ENCODE measurements at regions not wholly inside any gene's neighbourhood (a gene's known extent, or its start where the extent isn't known, plus 50 kb on each side); places are given as distances from the start of the nearest gene placed in this dataset.

DNA sequence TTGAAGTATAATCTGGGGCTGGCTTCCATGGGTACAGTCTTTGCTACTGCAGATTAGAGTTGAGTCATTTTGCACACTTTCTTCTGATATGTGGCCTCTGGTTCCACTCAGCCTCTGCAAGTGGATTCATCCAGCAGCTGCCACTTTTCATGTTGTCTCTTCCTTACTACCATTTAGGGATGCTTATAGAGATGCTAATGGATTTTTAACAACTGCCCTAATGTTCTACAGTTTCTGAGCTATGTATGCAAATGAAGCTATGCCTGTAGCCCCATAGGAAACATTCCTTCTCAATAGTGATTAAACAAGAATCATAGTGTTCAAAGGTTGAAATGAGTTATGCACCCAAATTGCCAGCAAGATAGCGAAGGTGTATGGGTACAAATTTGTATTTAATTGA lies 456.0 kb upstream of the ITGA1 start:
- no peak for TF ChIP-seq CTCF (IDR thresholded peaks at IDR 0.05; ENCODE audit: insufficient read depth, low read depth, low read length)
- no peak for TF ChIP-seq EZH2 (IDR thresholded peaks at IDR 0.05; ENCODE audit: insufficient read depth, low read length)
